Loucy (cell line): ENCODE measurements at regions not wholly inside any gene's neighbourhood (a gene's known extent, or its start where the extent isn't known, plus 50 kb on each side); places are given as distances from the start of the nearest gene placed in this dataset.

Experiments
- H2AFZ ChIP-seq: fragments of 200-600 bp; sonication (generic); 2 replicates; pipeline ENCODE4 v1.6.0; 2016; ENCODE audit warnings: antibody characterized with exemption, mild to moderate bottlenecking, low read length, moderate library complexity
- H3F3A ChIP-seq: fragments of 200-600 bp; 2 replicates; pipeline ENCODE4 v1.6.0; 2016; ENCODE audit warnings: antibody characterized with exemption, low read depth, mild to moderate bottlenecking
- H3K27me3 ChIP-seq: fragments of 200-600 bp; sonication (generic); 2 replicates; pipeline ENCODE4 v1.6.1; 2014; ENCODE audit warnings: low read length, mild to moderate bottlenecking; ENCODE audit not compliant: insufficient read depth, poor library complexity, severe bottlenecking
- H3K36me3 ChIP-seq: fragments of 200-600 bp; sonication (generic); 2 replicates; pipeline ENCODE4 v1.6.1; 2016; ENCODE audit warnings: low read length; ENCODE audit not compliant: insufficient read depth
- H3K4me1 ChIP-seq: fragments of 200-600 bp; sonication (generic); 2 replicates; pipeline ENCODE4 v1.5.1; 2014; ENCODE audit warnings: low read length, mild to moderate bottlenecking; ENCODE audit not compliant: insufficient read depth, poor library complexity, severe bottlenecking
- H3K4me2 ChIP-seq: fragments of 200-600 bp; sonication (generic); 2 replicates; pipeline ENCODE4 v1.6.0; 2014; ENCODE audit warnings: antibody characterized with exemption, low read length, low read depth, mild to moderate bottlenecking; ENCODE audit not compliant: poor library complexity, severe bottlenecking
- H3K4me3 ChIP-seq: fragments of 200-600 bp; sonication (generic); 2 replicates; pipeline ENCODE4 v1.5.1; 2014; ENCODE audit warnings: low read length, mild to moderate bottlenecking, mixed read lengths; ENCODE audit not compliant: poor library complexity, severe bottlenecking
- H3K79me2 ChIP-seq: fragments of 200-600 bp; sonication (generic); 2 replicates; pipeline ENCODE4 v1.6.1; 2014; ENCODE audit warnings: low read length; ENCODE audit not compliant: insufficient read depth
- H3K9ac ChIP-seq: fragments of 200-600 bp; sonication (generic); 2 replicates; pipeline ENCODE4 v1.6.0; 2014; ENCODE audit warnings: mild to moderate bottlenecking, low read depth, low read length, moderate library complexity; ENCODE audit not compliant: poor library complexity, severe bottlenecking
- H3K9me2 ChIP-seq: fragments of 200-600 bp; sonication (generic); replicated peaks from 2 replicates; pipeline ENCODE4 v1.6.1; 2016; ENCODE audit warnings: low read depth, low read length, mixed read lengths
- H3K9me3 ChIP-seq: fragments of 200-600 bp; sonication (generic); 2 replicates; pipeline ENCODE4 v1.6.1; 2014; ENCODE audit warnings: mild to moderate bottlenecking, antibody characterized with exemption, low read length, low read depth; ENCODE audit not compliant: insufficient read depth
- H4K20me1 ChIP-seq: fragments of 200-600 bp; sonication (generic); 2 replicates; pipeline ENCODE4 v1.6.0; 2014; ENCODE audit warnings: antibody characterized with exemption, low read length, mild to moderate bottlenecking; ENCODE audit not compliant: insufficient read depth, poor library complexity, severe bottlenecking
- EZH2phosphoT487 ChIP-seq: fragments of 200-600 bp; IDR thresholded peaks from 2 replicates; pipeline ENCODE4 v1.6.1; 2018; ENCODE audit warnings: antibody characterized with exemption, mild to moderate bottlenecking, moderate library complexity, borderline replicate concordance
- TF ChIP-seq, protein P1 (sequence below): fragments of 200-600 bp; sonication (generic); conservative IDR thresholded peaks from 2 replicates; pipeline ENCODE4 v1.5.1; 2014; ENCODE audit warnings: mild to moderate bottlenecking, antibody characterized with exemption, low read length

GRCh38 chr5:31079668-31080067 lies 113.8 kb upstream of the CDH6 start:
- Histone ChIP-seq H3F3A (no peaks in the 10 kb centered on the region), H3K4me3 (no peak overlapping the region)

DNA sequence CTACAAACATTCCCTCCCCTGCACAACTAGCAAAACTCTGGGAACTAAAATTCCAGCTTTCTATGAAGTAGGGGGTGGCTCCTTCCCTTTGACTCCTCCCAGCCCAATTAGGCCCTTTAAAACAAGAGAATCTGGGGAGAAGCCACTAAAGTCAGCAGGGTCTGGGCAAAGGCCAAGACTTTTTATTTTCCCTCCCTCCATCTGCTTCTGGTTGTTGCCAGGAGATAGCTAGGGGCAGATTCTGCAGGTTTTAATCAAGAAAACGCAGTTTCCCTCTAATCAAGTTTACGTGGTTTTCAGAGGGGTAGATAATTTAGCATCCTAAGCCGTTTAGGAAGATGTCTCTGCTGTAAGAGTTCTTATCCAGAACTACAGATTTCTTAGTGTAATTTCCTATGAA lies 114.5 kb upstream of the CDH6 start:
- no peaks in the 10 kb centered on the region for H3K27me3 ChIP-seq
- no peaks in the 10 kb centered on the region for H3K79me2 ChIP-seq
- H3K9ac ChIP-seq = no peak overlapping the region
- no peaks in the 10 kb centered on the region for H3K4me1 ChIP-seq
- no peaks in the 10 kb centered on the region for H3K36me3 ChIP-seq
- no peaks in the 10 kb centered on the region for H3F3A ChIP-seq
- no peak overlapping the region for H3K4me3 ChIP-seq
- H2AFZ ChIP-seq = no peak overlapping the region
- H3K9me3 ChIP-seq = no peaks in the 10 kb centered on the region
- no peaks in the 10 kb centered on the region for H4K20me1 ChIP-seq
- no peaks in the 10 kb centered on the region for H3K9me2 ChIP-seq
- no peak for TF ChIP-seq EZH2phosphoT487
- TF ChIP-seq, protein P1, sequence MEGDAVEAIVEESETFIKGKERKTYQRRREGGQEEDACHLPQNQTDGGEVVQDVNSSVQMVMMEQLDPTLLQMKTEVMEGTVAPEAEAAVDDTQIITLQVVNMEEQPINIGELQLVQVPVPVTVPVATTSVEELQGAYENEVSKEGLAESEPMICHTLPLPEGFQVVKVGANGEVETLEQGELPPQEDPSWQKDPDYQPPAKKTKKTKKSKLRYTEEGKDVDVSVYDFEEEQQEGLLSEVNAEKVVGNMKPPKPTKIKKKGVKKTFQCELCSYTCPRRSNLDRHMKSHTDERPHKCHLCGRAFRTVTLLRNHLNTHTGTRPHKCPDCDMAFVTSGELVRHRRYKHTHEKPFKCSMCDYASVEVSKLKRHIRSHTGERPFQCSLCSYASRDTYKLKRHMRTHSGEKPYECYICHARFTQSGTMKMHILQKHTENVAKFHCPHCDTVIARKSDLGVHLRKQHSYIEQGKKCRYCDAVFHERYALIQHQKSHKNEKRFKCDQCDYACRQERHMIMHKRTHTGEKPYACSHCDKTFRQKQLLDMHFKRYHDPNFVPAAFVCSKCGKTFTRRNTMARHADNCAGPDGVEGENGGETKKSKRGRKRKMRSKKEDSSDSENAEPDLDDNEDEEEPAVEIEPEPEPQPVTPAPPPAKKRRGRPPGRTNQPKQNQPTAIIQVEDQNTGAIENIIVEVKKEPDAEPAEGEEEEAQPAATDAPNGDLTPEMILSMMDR = no peak
- H3K4me2 ChIP-seq = no peak overlapping the region

More at GRCh38 chr5:31079668-31080067, 113.8 kb upstream of the CDH6 start:
- H3K36me3 ChIP-seq = no peaks in the 10 kb centered on the region
- H3K27me3 ChIP-seq = no peaks in the 10 kb centered on the region
- no peaks in the 10 kb centered on the region for H3K79me2 ChIP-seq
- H2AFZ ChIP-seq = no peak overlapping the region
- H4K20me1 ChIP-seq = no peaks in the 10 kb centered on the region
- no peak for TF ChIP-seq EZH2phosphoT487
- TF ChIP-seq, protein P1 = no peak
- H3K4me2 ChIP-seq = no peak overlapping the region
- H3K9me2 ChIP-seq = no peaks in the 10 kb centered on the region
- no peaks in the 10 kb centered on the region for H3K4me1 ChIP-seq
- no peaks in the 10 kb centered on the region for H3K9me3 ChIP-seq
- no peak overlapping the region for H3K9ac ChIP-seq

DNA sequence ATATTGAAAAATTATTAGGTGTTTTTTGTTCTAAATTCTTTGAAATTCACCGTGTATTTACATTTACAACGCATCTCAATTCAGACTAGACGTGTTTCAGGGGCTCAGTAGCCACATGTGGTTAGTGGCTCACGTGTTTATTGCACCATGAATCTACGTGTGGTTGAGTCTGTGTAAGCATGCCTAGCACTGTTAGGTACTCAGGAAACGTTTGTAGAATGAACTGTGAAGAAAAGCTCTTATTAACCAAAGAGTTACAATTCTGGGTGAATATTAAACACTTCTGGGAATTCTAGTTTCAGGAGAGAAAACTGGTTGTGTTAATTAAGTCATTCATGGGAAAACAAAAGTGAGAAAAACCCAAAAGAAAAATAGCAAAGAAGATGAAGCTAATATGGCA lies 117.5 kb upstream of the CDH6 start:
- no peaks in the 10 kb centered on the region for H3K36me3 ChIP-seq
- no peak overlapping the region for H2AFZ ChIP-seq
- H3K4me3 ChIP-seq = no peak overlapping the region
- no peak overlapping the region for H3K4me2 ChIP-seq
- H3K27me3 ChIP-seq = no peaks in the 10 kb centered on the region
- no peaks in the 10 kb centered on the region for H3K9me3 ChIP-seq
- no peak overlapping the region for H3K9ac ChIP-seq
- TF ChIP-seq, protein P1 = no peak
- no peak for TF ChIP-seq EZH2phosphoT487
- no peaks in the 10 kb centered on the region for H3K9me2 ChIP-seq
- H3F3A ChIP-seq = no peaks in the 10 kb centered on the region
- H4K20me1 ChIP-seq = no peaks in the 10 kb centered on the region
- H3K4me1 ChIP-seq = no peaks in the 10 kb centered on the region
- H3K79me2 ChIP-seq = no peaks in the 10 kb centered on the region
